Ishikawa (cell line): ENCODE measurements at regions not wholly inside any gene's neighbourhood (a gene's known extent, or its start where the extent isn't known, plus 50 kb on each side); places are given as distances from the start of the nearest gene placed in this dataset.

Experiments used
- CEBPB ChIP-seq: IDR thresholded peaks from 2 replicates; pipeline ENCODE4 v1.6.1; 2012
- CREB1 ChIP-seq: IDR thresholded peaks from 2 replicates; pipeline ENCODE4 v1.6.1; 2012; ENCODE audit warnings: low read depth
- EGR1 ChIP-seq: IDR thresholded peaks from 2 replicates; pipeline ENCODE4 v1.6.1; 2012
- EP300 ChIP-seq: IDR thresholded peaks from 2 replicates; pipeline ENCODE4 v1.6.1; 2012; ENCODE audit warnings: borderline replicate concordance
- RAD21 ChIP-seq: IDR thresholded peaks from 2 replicates; pipeline ENCODE4 v1.6.1; 2012; ENCODE audit warnings: low read depth
- REST ChIP-seq: IDR thresholded peaks from 2 replicates; pipeline ENCODE4 v1.6.1; 2012; ENCODE audit warnings: low read depth, mild to moderate bottlenecking
- USF1 ChIP-seq: IDR thresholded peaks from 2 replicates; pipeline ENCODE4 v1.6.1; 2012

GRCh38 chr3:126266291-126266840 lies 86.0 kb upstream of the ALDH1L1 start:
- no peak for TF ChIP-seq REST
- TF ChIP-seq EP300, result no peak
- no peak for TF ChIP-seq CREB1
- TF ChIP-seq CEBPB, result no peak
- no peak for TF ChIP-seq USF1
- no peak for TF ChIP-seq EGR1
- TF ChIP-seq RAD21, result no peak
